ENCODE measurements at regions not wholly inside any gene's neighbourhood (a gene's known extent, or its start where the extent isn't known, plus 50 kb on each side); places are given as distances from the start of the nearest gene placed in this dataset.

DNA sequence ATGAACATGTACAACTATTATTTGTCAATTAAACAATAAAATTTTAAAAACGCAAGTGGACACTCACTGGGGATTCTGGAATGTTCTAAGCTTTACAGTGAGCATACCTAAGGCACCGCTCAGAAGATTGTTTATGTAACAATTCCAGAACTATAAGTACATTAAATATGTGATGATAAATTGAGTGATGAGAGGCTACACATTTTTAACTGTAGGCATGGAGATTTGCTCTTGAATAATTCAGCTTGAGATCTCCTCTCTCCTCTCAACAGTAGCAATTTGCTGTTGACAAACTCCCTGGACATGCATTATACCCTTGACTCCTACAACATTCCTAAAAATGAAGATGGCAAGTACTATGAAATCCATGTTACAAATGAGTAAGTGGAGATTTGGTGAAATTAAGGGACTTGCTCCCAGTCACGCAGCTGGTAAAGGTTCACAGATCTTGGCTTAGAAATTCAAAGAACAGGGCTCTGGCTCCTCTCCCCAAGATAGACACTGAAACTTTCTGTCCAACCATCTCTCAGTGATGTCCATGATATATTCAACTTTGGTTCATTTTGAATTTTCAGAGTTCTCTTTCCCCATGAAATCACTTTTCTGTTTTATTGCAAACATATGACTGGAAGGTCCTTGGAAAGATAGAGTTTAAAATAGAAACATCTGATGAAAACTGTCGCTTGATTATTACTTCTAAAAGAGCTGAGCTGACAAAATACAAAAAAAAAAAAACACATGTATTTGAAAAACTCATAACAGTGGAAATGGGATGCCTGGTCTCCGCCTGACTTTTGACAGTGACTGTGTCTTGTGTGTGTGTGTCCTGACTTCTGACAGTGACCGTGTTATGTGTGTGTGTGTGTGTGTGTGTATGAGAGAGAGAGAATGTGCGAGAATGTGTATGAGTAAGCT is 488.3 kb downstream of the TNS3 start:
- intact Hi-C loops (cut with DNase I; ENCODE audit: low total_unique reads) (no loop called here), in situ Hi-C loops (cut with MboI; ENCODE audit: low sequenced_read_pairs in 4 of 4) (loop anchor here in 1 of 4 donors (10.0 kb wide), 1 partner anchor 1179 kb away; no protein-coding TSS in a partner anchor)
- Histone ChIP-seq H3K36me3 (no peaks in the 10 kb centered on the region), H3K9me3 (no peaks in the 10 kb centered on the region), H3K27ac (no peak overlapping the region), H3K4me1 (peaks cover 6% of the 10 kb centered on the region in 2 donors), H3K27me3 (no peaks in the 10 kb centered on the region), H3K4me3 (no peak overlapping the region)
- DNase-seq, result no peak
- ATAC-seq, result no peak
- TF ChIP-seq, protein P1, sequence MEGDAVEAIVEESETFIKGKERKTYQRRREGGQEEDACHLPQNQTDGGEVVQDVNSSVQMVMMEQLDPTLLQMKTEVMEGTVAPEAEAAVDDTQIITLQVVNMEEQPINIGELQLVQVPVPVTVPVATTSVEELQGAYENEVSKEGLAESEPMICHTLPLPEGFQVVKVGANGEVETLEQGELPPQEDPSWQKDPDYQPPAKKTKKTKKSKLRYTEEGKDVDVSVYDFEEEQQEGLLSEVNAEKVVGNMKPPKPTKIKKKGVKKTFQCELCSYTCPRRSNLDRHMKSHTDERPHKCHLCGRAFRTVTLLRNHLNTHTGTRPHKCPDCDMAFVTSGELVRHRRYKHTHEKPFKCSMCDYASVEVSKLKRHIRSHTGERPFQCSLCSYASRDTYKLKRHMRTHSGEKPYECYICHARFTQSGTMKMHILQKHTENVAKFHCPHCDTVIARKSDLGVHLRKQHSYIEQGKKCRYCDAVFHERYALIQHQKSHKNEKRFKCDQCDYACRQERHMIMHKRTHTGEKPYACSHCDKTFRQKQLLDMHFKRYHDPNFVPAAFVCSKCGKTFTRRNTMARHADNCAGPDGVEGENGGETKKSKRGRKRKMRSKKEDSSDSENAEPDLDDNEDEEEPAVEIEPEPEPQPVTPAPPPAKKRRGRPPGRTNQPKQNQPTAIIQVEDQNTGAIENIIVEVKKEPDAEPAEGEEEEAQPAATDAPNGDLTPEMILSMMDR (IDR thresholded peaks at IDR 0.05 in 4 of 5, conservative IDR thresholded peaks at IDR 0.05 in 1 of 5), result no peak
- no peak for TF ChIP-seq POLR2A (IDR thresholded peaks at IDR 0.05)

DNA sequence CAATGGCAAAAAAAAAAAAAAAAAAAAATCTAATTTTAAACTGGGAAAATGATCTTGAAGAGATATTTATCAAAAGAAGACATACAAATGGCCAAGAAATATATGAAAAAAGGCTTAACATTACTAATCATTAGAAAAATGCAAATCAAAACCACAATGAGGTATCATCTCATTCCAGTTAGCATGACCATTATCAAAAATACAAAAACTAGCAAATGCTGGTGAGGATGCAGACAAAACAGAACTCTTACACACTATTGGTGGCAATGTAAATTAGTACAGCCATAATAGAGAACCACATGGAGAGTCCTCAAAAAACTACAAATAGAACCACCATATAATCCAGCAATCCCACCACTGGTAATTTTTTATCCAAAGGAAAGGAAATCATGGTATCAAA is 489.6 kb downstream of the TNS3 start:
- no peak for DNase-seq
- Histone ChIP-seq H3K27ac (no peak overlapping the region), H3K9me3 (no peaks in the 10 kb centered on the region), H3K4me1 (peaks cover 10 to 13% of the 10 kb centered on the region in 2 donors), H3K27me3 (no peaks in the 10 kb centered on the region), H3K36me3 (no peaks in the 10 kb centered on the region), H3K4me3 (no peak overlapping the region)
- TF ChIP-seq, protein P1 (IDR thresholded peaks at IDR 0.05 in 4 of 5, conservative IDR thresholded peaks at IDR 0.05 in 1 of 5), result no peak
- no peak for TF ChIP-seq POLR2A (IDR thresholded peaks at IDR 0.05)
- no peak for ATAC-seq
- intact Hi-C loops (cut with DNase I; ENCODE audit: low total_unique reads), result no loop called here
- in situ Hi-C loops (cut with MboI; ENCODE audit: low sequenced_read_pairs in 4 of 4), result loop anchor here in 1 of 4 donors (10.0 kb wide), 1 partner anchor 1178 kb away; no protein-coding TSS in a partner anchor

DNA sequence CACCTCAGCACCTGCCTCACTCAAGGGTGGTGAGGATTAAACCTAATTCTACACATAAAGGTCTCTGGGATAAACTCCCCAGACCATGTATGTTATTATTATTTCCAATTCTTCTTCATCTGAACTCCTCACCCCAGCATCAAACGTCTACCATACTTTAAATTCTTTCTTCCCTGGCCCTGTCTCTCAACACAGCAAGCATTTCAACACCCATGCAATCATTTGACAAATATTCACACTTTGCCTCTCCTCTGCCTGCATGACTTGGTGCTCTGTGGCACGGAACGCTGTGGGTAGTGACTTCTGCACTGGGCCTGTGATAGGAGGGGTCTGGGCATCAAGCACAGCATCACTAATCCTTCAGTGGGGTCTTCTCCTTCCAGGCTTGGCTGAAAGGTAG is 490.8 kb downstream of the TNS3 start:
- no peak overlapping the region for H3K4me3 ChIP-seq
- no peaks in the 10 kb centered on the region for H3K9me3 ChIP-seq
- no peaks in the 10 kb centered on the region for H3K36me3 ChIP-seq
- H3K4me1 ChIP-seq, result peaks cover 10 to 13% of the 10 kb centered on the region in 2 donors
- intact Hi-C loops (cut with DNase I; ENCODE audit: low total_unique reads), result no loop called here
- H3K27me3 ChIP-seq, result no peaks in the 10 kb centered on the region
- H3K27ac ChIP-seq, result no peak overlapping the region
- in situ Hi-C loops (cut with MboI; ENCODE audit: low sequenced_read_pairs in 4 of 4), result loop anchor here in 1 of 4 donors (10.0 kb wide), 1 partner anchor 1176 kb away; no protein-coding TSS in a partner anchor
- no peak for TF ChIP-seq POLR2A (IDR thresholded peaks at IDR 0.05)
- TF ChIP-seq, protein P1 (IDR thresholded peaks at IDR 0.05 in 4 of 5, conservative IDR thresholded peaks at IDR 0.05 in 1 of 5), result no peak
- ATAC-seq (no peak), DNase-seq (no peak)

DNA sequence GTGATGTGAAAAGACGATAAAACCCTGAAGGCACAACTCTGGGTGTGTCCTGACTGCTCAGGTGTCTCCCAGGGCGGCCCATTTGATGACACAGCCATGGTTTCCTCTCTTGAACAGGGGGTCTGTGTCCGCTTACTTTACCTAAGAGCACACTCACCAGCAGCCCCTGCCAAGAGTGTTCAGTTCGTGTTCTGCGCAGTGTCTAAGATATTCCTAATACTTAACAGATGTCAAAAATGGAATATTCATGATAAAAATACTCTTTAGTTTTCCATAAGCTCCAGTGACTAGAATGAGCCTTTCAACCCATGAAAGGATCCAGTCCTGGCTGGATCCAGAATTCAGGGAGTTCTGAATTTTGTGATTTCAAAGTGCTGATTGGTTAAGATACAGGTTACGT is 492.4 kb downstream of the TNS3 start:
- no peaks in the 10 kb centered on the region for H3K27me3 ChIP-seq
- H3K27ac ChIP-seq, result no peak overlapping the region
- DNase-seq (no peak), ATAC-seq (no peak)
- H3K4me1 ChIP-seq, result peaks cover 10 to 13% of the 10 kb centered on the region in 2 donors
- no peaks in the 10 kb centered on the region for H3K9me3 ChIP-seq
- intact Hi-C loops (cut with DNase I; ENCODE audit: low total_unique reads) (loop anchor here (5.0 to 10.0 kb wide), 3 partner anchors 93 to 315 kb away; no protein-coding TSS in a partner anchor), in situ Hi-C loops (cut with MboI; ENCODE audit: low sequenced_read_pairs in 4 of 4) (loop anchor here in 3 of 4 donors (5.0 to 10.0 kb wide), 2 partner anchors 1165 to 1167 kb away; partner anchors contain the start of gene IGFBP3 (in 3 of the 3))
- TF ChIP-seq, protein P1 (IDR thresholded peaks at IDR 0.05 in 4 of 5, conservative IDR thresholded peaks at IDR 0.05 in 1 of 5), result no peak
- no peak for TF ChIP-seq POLR2A (IDR thresholded peaks at IDR 0.05)
- H3K4me3 ChIP-seq, result no peak overlapping the region
- H3K36me3 ChIP-seq, result no peaks in the 10 kb centered on the region
